ENCODE measurements at regions not wholly inside any gene's neighbourhood (a gene's known extent, or its start where the extent isn't known, plus 50 kb on each side); places are given as distances from the start of the nearest gene placed in this dataset.

- no peak for TF ChIP-seq EZH2 (IDR thresholded peaks at IDR 0.05; ENCODE audit: borderline replicate concordance, low read length)
- no peak for TF ChIP-seq CTCF (conservative IDR thresholded peaks at IDR 0.05 in 1 of 2, IDR thresholded peaks at IDR 0.05 in 1 of 2; ENCODE audit: extremely low read depth in 1 of 2, insufficient read depth in 1 of 2, low read depth in 1 of 2, low read length in 2 of 2)
These were observed 409.6 kb upstream of the CDH11 start for GRCh38 chr16:65531475-65531874.
